Activated gamma-delta T cell treated with Interleukin-2 at 50 U/mL for 16 hours (primary cell): ENCODE measurements at regions not wholly inside any gene's neighbourhood (a gene's known extent, or its start where the extent isn't known, plus 50 kb on each side); places are given as distances from the start of the nearest gene placed in this dataset.

Experiments
- DNase-seq: peaks from one replicate; pipeline ENCODE4 v3.0.0-alpha.2; 2020

- DNase-seq: no peak
Observed at GRCh38 chr9:2461892-2462291, 159.7 kb upstream of the VLDLR start.

GRCh38 chr9:2464624-2465023 is 157.0 kb upstream of the VLDLR start:
- DNase-seq: no peak

GRCh38 chr9:2465516-2465915 is 156.1 kb upstream of the VLDLR start:
- no peak for DNase-seq

GRCh38 chr9:2465921-2466460 is 155.6 kb upstream of the VLDLR start:
- no peak for DNase-seq

GRCh38 chr9:2466703-2467102 is 154.9 kb upstream of the VLDLR start:
- no peak for DNase-seq

GRCh38 chr9:2469681-2470221 is 151.8 kb upstream of the VLDLR start:
- DNase-seq: no peak

GRCh38 chr9:2473681-2474080 is 147.9 kb upstream of the VLDLR start:
- no peak for DNase-seq

GRCh38 chr9:2477755-2478154 is 143.8 kb upstream of the VLDLR start:
- DNase-seq: no peak

- no peak for DNase-seq
Observed at GRCh38 chr9:2478421-2478820, 143.2 kb upstream of the VLDLR start.

- no peak for DNase-seq
Observed at GRCh38 chr9:2479056-2479565, 142.5 kb upstream of the VLDLR start.

- DNase-seq: no peak
Observed at GRCh38 chr9:2480255-2480837, 141.2 kb upstream of the VLDLR start.

GRCh38 chr9:2481216-2481615 is 140.4 kb upstream of the VLDLR start:
- no peak for DNase-seq

GRCh38 chr9:2486988-2487387 is 134.6 kb upstream of the VLDLR start:
- no peak for DNase-seq

- no peak for DNase-seq
Observed at GRCh38 chr9:2489838-2490314, 131.7 kb upstream of the VLDLR start.

GRCh38 chr9:2492161-2492560 is 129.4 kb upstream of the VLDLR start:
- no peak for DNase-seq

GRCh38 chr9:2493109-2493508 is 128.5 kb upstream of the VLDLR start:
- no peak for DNase-seq

- DNase-seq: no peak
Observed at GRCh38 chr9:2493529-2493928, 128.1 kb upstream of the VLDLR start.

GRCh38 chr9:2494562-2494961 is 127.0 kb upstream of the VLDLR start:
- no peak for DNase-seq

GRCh38 chr9:2495221-2496005 is 126.2 kb upstream of the VLDLR start:
- DNase-seq: no peak

- DNase-seq: no peak
Observed at GRCh38 chr9:2496169-2496568, 125.4 kb upstream of the VLDLR start.

GRCh38 chr9:2496934-2497333 is 124.7 kb upstream of the VLDLR start:
- DNase-seq: no peak

- no peak for DNase-seq
Observed at GRCh38 chr9:2497666-2498400, 123.8 kb upstream of the VLDLR start.

- DNase-seq: no peak
Observed at GRCh38 chr9:2502210-2502609, 119.4 kb upstream of the VLDLR start.
